ENCODE measurements at regions not wholly inside any gene's neighbourhood (a gene's known extent, or its start where the extent isn't known, plus 50 kb on each side); places are given as distances from the start of the nearest gene placed in this dataset.

DNA sequence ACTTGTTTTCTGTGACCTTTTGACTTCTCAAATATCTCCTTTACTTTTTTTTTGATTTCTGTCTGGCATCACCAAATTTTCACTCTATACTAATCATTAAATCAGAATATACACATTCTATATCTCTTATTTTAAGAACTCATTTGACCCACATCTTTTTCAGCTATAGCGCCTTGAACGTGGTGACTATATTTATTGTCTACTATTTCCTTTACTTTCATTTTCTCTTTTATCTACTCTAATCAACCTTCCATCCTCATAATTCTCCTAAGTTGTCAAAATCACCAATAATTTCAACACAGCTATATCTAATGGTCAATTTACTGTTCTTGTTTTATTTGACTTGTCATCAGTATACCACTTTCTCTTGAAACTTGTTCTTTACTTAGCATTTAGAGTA is 119.0 kb upstream of the CBLB start:
- TF ChIP-seq, protein P1, sequence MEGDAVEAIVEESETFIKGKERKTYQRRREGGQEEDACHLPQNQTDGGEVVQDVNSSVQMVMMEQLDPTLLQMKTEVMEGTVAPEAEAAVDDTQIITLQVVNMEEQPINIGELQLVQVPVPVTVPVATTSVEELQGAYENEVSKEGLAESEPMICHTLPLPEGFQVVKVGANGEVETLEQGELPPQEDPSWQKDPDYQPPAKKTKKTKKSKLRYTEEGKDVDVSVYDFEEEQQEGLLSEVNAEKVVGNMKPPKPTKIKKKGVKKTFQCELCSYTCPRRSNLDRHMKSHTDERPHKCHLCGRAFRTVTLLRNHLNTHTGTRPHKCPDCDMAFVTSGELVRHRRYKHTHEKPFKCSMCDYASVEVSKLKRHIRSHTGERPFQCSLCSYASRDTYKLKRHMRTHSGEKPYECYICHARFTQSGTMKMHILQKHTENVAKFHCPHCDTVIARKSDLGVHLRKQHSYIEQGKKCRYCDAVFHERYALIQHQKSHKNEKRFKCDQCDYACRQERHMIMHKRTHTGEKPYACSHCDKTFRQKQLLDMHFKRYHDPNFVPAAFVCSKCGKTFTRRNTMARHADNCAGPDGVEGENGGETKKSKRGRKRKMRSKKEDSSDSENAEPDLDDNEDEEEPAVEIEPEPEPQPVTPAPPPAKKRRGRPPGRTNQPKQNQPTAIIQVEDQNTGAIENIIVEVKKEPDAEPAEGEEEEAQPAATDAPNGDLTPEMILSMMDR (IDR thresholded peaks at IDR 0.05; ENCODE audit: poor library complexity): no peak
- TF ChIP-seq EZH2 (IDR thresholded peaks at IDR 0.05; ENCODE audit: borderline replicate concordance): no peak
- TF ChIP-seq EZH2phosphoT487 (IDR thresholded peaks at IDR 0.05; ENCODE audit: low read depth, severe bottlenecking, unreplicated experiment): no peak
